Activated CD8-positive, alpha-beta T cell treated with anti-CD3 and anti-CD28 coated beads, Interleukin-2, amount 10 ng/mL, durations not matched to agents 7 days and 5 days (primary cell): ENCODE measurements at regions not wholly inside any gene's neighbourhood (a gene's known extent, or its start where the extent isn't known, plus 50 kb on each side); places are given as distances from the start of the nearest gene placed in this dataset.

ENCODE experiments used
- ATAC-seq: fragments of 150-1000 bp; cut with Tn5 transposase; one replicate; pipeline ENCODE4 v1.10.0; 2021; ENCODE audit warnings: moderate library complexity
- CTCF ChIA-PET: fragments of 350-600 bp; sonication (Branson Sonifier 250); formaldehyde crosslinking; loops from one replicate; lab custom pipeline; 2021; ENCODE audit warnings: antibody characterized with exemption; lab: Charles Lee
- POLR2A ChIA-PET: fragments of 350-600 bp; sonication (Branson Sonifier 250); formaldehyde crosslinking; loops from one replicate; lab custom pipeline; 2021; ENCODE audit warnings: antibody characterized with exemption; lab: Charles Lee
- DNase-seq: peaks from one replicate; pipeline ENCODE4 v3.0.0-alpha.2; 2020
- H3K27ac Mint-ChIP-seq: one replicate; pipeline ENCODE4 v1.8.0; 2021; ENCODE audit warnings: mild to moderate bottlenecking, mixed read lengths
- H3K27me3 Mint-ChIP-seq: one replicate; pipeline ENCODE4 v1.8.0; 2021; ENCODE audit warnings: low read depth, mixed read lengths
- H3K36me3 Mint-ChIP-seq: one replicate; pipeline ENCODE4 v1.8.0; 2021; ENCODE audit warnings: low read depth, mixed read lengths
- H3K4me1 Mint-ChIP-seq: one replicate; pipeline ENCODE4 v1.8.0; 2021; ENCODE audit warnings: low read depth, mixed read lengths
- H3K4me3 Mint-ChIP-seq: one replicate; pipeline ENCODE4 v1.8.0; 2021; ENCODE audit warnings: mild to moderate bottlenecking, mixed read lengths
- H3K9me3 Mint-ChIP-seq: one replicate; pipeline ENCODE4 v1.8.0; 2022; ENCODE audit warnings: mixed read lengths; ENCODE audit not compliant: insufficient read depth

DNA sequence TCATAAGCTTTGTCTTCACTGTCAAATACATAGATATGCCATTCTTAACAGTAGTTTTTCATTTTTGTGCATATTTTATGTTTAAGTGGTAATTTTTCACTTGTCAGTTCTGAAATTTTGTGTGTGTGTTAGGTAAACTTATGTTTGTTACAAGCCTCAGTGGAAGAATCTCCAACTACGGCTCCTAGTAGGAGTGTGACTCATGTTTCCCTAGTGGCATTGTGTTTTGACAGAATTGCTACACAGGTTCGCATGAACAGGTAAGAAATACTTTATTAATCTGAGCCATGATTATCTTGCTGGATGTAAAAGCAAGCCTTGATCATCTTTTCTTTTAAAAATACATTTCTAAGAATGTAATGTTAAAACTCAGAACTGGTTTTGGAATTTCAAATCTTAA is 94.4 kb downstream of the BLTP1 start:
- peaks cover 29% of the 10 kb centered on the region for H3K36me3 Mint-ChIP-seq
- DNase-seq (no peak), ATAC-seq (no peak)
- no peak overlapping the region for H3K4me3 Mint-ChIP-seq
- H3K4me1 Mint-ChIP-seq: no peaks in the 10 kb centered on the region
- no peaks in the 10 kb centered on the region for H3K27me3 Mint-ChIP-seq
- H3K9me3 Mint-ChIP-seq: no peaks in the 10 kb centered on the region
- ChIA-PET POLR2A (no interaction called here), CTCF (no interaction called here)
- H3K27ac Mint-ChIP-seq: no peak overlapping the region

DNA sequence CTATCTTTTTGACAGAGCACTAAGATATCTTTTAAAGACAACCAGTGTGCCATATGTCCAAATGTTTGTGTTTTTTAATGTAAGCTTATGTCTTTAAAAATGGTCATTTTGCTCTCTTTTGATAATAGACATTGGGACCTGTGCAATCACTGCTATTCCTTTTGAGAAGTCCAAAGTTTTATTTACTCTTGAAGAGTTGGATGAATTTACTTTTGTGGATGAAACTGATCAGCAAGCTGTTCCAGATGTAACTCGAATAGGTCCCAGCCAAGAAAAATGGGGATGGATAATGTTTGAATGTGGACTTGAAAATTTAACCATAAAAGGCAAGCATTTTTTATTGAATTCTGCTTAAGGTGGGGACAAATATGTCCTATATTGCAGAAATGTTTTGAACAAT is 97.2 kb downstream of the BLTP1 start:
- Mint-ChIP-seq H3K27ac (no peak overlapping the region), H3K36me3 (peaks cover 39% of the 10 kb centered on the region), H3K4me1 (no peaks in the 10 kb centered on the region), H3K4me3 (no peak overlapping the region), H3K9me3 (no peaks in the 10 kb centered on the region), H3K27me3 (no peaks in the 10 kb centered on the region)
- ChIA-PET CTCF (interaction anchor here (0.7 kb wide), 1 partner anchor 349 kb away, joined by 3 read pairs; no protein-coding TSS in a partner anchor), POLR2A (interaction anchor here (0.6 kb wide), 1 partner anchor 90 kb away, joined by 4 read pairs; no protein-coding TSS in a partner anchor)
- ATAC-seq: no peak
- no peak for DNase-seq

DNA sequence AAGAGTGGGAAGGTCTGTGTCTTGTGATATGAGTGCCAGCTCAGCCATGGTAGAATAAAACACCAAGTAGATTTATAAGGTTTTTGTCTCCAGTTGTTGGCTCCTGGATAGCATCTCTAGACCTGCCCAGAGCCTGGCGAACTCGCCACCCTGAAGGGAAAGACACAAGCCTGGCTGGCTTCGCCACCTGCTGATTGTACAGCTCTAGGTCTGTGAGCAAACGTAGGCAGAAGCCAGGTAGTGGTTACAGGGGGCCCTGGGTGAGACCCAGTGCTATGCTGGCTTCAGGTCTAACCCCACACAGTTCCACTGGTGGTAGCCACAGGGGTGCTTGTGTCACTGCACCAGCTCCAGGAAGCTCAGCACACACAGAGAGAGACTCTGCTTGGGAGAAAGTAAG is 100.5 kb downstream of the BLTP1 start:
- Mint-ChIP-seq H3K36me3 (peaks cover 45% of the 10 kb centered on the region), H3K27me3 (no peaks in the 10 kb centered on the region), H3K4me1 (no peaks in the 10 kb centered on the region), H3K27ac (no peak overlapping the region), H3K9me3 (no peaks in the 10 kb centered on the region), H3K4me3 (no peak overlapping the region)
- POLR2A ChIA-PET: no interaction called here
- DNase-seq: no peak
- ATAC-seq: no peak
- CTCF ChIA-PET: no interaction called here

DNA sequence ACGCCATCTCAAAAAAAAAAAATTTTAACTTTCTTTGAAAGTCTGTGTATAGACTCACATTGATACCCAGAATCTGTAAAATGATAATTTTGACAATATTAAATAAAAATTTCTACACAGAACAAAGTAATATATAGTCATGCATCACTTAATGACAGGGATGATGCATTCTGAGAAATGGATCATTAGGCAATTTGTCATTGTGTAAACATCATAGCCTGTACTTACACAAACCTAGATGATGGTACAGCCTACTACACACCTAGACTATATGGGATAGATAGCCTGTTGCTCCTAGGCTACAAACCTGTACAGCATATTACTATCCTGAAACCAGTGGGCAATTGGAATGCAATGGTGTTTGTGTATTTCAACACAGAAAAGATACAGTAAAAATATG is 107.7 kb downstream of the BLTP1 start:
- CTCF ChIA-PET: no interaction called here
- DNase-seq (no peak), ATAC-seq (no peak)
- Mint-ChIP-seq H3K27ac (no peak overlapping the region), H3K4me3 (no peak overlapping the region), H3K4me1 (no peaks in the 10 kb centered on the region), H3K36me3 (peaks cover 30% of the 10 kb centered on the region), H3K27me3 (no peaks in the 10 kb centered on the region), H3K9me3 (no peaks in the 10 kb centered on the region)
- POLR2A ChIA-PET: no interaction called here

DNA sequence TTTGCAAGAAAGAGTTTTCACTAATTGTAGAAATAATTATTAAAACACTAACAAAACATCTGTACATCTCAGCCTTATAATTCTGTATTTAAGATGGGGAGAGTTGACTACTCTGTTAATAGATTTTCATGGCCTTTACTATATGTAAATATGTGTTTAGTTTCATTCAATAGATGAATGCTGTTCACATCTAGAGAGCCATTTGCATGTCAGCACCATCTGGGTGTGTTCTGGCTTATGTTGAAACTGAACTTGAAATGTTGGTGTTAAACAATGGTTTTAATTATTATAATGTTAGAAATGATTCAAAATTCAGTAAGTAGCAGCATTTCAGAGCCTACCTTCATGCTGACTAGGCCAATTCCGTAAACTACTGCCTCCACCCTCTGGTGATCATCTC is 102.5 kb upstream of the ADAD1 start:
- POLR2A ChIA-PET: no interaction called here
- Mint-ChIP-seq H3K4me1 (no peaks in the 10 kb centered on the region), H3K9me3 (no peaks in the 10 kb centered on the region), H3K27ac (no peak overlapping the region), H3K36me3 (peaks cover 26% of the 10 kb centered on the region), H3K27me3 (no peaks in the 10 kb centered on the region), H3K4me3 (no peak overlapping the region)
- no peak for DNase-seq
- CTCF ChIA-PET: no interaction called here
- ATAC-seq: no peak

DNA sequence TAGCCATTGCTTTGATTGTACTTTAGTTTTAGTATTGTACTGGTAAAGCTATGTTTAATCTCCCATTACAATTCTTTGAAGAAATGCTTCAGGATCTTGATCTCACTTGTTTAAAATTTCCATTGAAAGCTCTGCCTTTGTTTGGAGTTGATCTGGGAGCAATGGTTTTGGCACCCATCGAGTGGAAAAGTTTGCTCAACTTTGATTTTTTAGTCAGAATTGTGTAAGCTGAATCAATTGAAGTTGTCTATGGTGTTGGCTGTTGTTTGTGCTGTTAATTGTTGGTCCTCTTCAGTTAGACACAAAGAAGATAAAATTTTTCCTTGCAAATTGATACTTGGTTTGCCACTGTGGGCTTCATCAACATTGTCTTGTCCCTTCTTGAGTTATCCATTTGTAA is 99.8 kb upstream of the ADAD1 start:
- no peak for ATAC-seq
- Mint-ChIP-seq H3K36me3 (peaks cover 24% of the 10 kb centered on the region), H3K4me1 (no peaks in the 10 kb centered on the region)

DNA sequence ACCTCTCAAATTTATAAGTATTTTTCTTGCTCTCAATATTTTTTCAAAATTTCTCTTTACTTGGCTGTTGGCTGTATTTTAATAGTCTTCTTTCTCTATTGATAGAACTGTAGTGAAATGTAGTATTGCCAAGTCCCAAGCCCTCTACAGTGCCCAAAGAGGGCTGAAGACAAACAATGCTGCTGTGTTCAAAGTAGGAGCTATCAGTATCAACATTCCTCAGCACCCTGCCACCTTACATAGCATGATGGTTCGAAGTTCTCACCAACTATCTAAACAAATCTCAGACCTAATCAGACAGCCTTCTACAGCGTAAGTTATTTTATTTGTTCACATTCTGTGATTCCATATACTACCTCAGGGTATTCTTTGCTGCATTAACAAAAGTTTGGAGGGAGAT is 99.1 kb upstream of the ADAD1 start:
- DNase-seq: no peak
- H3K9me3 Mint-ChIP-seq: no peaks in the 10 kb centered on the region
- CTCF ChIA-PET: no interaction called here

More for the DNA sequence above, 99.8 kb upstream of the ADAD1 start:
- Mint-ChIP-seq H3K9me3 (no peaks in the 10 kb centered on the region), H3K27me3 (no peaks in the 10 kb centered on the region), H3K27ac (no peak overlapping the region), H3K4me3 (no peak overlapping the region)
- POLR2A ChIA-PET: no interaction called here
- CTCF ChIA-PET: no interaction called here
- DNase-seq: no peak

DNA sequence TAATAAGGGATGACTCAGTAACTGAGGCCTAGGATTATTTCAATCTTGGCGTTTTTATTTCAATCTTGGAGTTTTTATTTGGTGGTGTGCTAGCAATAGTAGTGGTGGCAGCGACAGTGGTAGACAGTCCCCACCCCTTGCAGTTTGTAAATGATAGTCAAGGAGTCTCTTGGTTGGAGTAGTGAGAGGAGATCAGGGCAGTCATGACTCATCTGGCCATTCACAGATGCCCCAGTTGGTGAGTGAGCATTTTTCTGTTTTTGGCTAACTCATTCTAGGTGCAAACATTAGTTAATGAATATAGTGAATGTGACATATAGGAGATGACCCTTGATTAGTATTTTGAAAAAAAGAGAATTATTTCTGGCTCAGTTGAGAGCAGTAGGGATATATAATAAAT is 93.5 kb upstream of the ADAD1 start:
- ATAC-seq: no peak

More for the DNA sequence above, 99.1 kb upstream of the ADAD1 start:
- POLR2A ChIA-PET: no interaction called here
- Mint-ChIP-seq H3K36me3 (peaks cover 24% of the 10 kb centered on the region), H3K27me3 (no peaks in the 10 kb centered on the region), H3K4me3 (no peak overlapping the region), H3K4me1 (no peaks in the 10 kb centered on the region), H3K27ac (no peak overlapping the region)
- ATAC-seq: no peak

DNA sequence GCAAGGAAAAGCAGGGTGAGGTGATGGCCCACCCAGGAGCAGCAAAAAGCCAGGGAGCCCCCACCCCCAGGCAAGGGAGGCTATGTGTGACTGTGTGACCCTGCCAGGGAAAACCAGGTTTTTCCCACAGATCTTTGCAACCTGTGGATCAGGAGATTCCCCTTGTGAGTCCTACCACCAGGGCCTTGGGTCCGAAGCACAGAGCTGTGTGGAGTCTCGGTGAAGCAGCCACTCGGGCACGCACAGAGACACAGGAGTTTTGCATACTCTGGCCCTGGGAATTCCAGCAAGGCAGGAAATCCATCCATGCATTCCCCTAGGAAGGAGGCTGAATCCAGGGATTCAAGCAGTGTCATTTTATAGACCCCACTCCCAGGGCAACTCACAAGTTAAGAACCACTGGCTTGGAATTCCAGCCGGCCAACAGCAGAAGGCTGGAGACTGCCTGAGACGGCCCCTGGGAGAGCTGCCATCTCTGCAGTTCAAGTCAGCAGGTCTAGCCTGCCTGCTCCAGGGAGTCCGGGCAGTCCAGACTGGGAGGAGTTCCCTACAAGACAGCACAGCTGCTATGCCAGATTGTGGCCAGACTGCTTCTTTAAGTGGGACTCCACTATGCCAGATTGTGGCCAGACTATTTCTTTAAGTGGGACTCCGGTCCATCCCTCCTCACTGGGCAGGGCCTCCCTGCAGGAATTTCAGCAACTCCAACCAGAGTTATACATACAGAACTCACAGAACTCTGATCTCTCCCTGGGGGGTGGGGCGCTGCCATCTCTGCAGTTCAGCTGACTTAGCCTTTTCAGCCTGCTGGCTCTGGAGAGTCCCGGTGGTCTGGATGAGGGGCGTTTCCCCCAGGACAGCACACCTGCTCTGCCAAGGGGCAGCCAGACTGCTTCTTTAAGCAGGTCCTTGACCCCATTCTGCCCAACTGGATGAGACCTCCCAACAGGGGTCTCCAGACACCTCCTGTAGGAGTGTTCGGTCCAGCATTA is 85.1 kb upstream of the ADAD1 start:
- DNase-seq (no peak), ATAC-seq (no peak)
- Mint-ChIP-seq H3K9me3 (no peaks in the 10 kb centered on the region), H3K4me1 (no peaks in the 10 kb centered on the region), H3K27ac (no peak overlapping the region), H3K4me3 (no peak overlapping the region), H3K36me3 (peaks cover 34% of the 10 kb centered on the region), H3K27me3 (no peaks in the 10 kb centered on the region)
- ChIA-PET POLR2A (no interaction called here), CTCF (interaction anchor here (1.3 kb wide), 1 partner anchor 284 kb away, joined by 5 read pairs; no protein-coding TSS in a partner anchor)

More for the DNA sequence above, 93.5 kb upstream of the ADAD1 start:
- H3K27me3 Mint-ChIP-seq: no peaks in the 10 kb centered on the region
- H3K4me3 Mint-ChIP-seq: no peak overlapping the region
- ChIA-PET POLR2A (no interaction called here), CTCF (interaction anchor here (1.1 kb wide), 1 partner anchor 293 kb away, joined by 3 read pairs; no protein-coding TSS in a partner anchor)
- no peaks in the 10 kb centered on the region for H3K9me3 Mint-ChIP-seq
- no peaks in the 10 kb centered on the region for H3K4me1 Mint-ChIP-seq
- no peak for DNase-seq
- H3K27ac Mint-ChIP-seq: no peak overlapping the region
- peaks cover 27% of the 10 kb centered on the region for H3K36me3 Mint-ChIP-seq

DNA sequence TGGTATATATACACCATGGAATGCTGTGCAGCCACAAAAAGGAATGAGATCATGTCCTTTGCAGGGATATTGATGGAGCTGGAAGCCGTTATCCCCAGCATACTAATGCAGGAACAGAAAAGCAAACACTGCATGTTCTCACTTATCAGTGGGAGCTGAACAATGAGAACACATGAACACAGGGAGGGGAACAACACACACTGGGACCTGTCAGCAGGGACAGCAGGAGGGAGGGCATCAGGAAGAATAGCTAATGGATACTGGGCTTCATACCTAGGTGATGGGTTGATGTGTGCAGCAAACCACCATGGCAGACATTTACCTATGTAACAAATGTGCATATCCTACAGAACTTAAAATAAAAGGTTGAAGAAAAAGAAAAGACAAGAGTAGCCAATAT is 81.1 kb upstream of the ADAD1 start:
- Mint-ChIP-seq H3K4me3 (no peak overlapping the region), H3K27ac (no peak overlapping the region)

DNA sequence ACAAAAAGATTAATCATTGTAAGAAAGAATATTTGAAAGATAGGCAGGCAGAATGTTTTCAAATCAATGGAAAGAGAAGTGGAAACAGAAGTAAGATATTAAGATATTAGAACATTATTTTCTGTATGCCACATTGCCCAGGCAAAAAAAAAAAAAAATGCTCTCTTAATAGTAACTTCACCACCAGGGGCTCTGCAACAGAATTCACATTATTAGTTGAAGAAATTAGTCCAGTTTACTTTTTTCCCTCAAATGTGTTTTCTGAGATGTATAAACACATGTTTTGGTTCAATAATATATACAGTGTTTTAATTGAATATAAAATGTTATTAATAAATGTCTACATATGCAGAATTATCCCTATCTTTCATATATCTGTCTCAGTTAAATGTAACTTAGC is 78.0 kb upstream of the ADAD1 start:
- Mint-ChIP-seq H3K36me3 (peaks cover 10% of the 10 kb centered on the region), H3K4me1 (no peaks in the 10 kb centered on the region), H3K27me3 (no peaks in the 10 kb centered on the region), H3K27ac (no peak overlapping the region), H3K4me3 (no peak overlapping the region), H3K9me3 (no peaks in the 10 kb centered on the region)
- no peak for ATAC-seq
- POLR2A ChIA-PET: no interaction called here
- CTCF ChIA-PET: no interaction called here
- DNase-seq: no peak

More for the DNA sequence above, 81.1 kb upstream of the ADAD1 start:
- Mint-ChIP-seq H3K9me3 (no peaks in the 10 kb centered on the region), H3K27me3 (no peaks in the 10 kb centered on the region), H3K4me1 (no peaks in the 10 kb centered on the region), H3K36me3 (peaks cover 20% of the 10 kb centered on the region)
- POLR2A ChIA-PET: no interaction called here
- ATAC-seq (no peak), DNase-seq (no peak)
- CTCF ChIA-PET: no interaction called here

DNA sequence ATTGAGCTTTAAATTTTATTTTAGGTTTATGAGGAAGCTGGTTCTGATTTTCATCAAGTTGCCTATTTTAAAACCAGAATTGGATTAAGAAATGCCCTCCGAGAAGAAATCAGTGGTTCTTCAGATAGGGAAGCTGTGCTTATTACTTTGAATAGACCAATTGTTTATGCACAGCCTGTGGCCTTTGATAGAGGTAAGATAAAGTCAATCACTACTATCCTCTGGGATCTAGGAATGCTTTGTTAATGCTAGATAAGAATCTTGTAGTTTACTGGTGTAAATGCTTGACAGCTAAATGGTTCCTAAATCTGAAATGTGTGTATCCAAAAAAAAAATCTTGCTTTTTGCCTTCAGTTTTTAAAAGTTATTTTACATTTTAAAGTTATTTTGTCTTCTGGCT is 73.0 kb upstream of the ADAD1 start:
- DNase-seq (no peak), ATAC-seq (no peak)
- no peaks in the 10 kb centered on the region for H3K27me3 Mint-ChIP-seq
- no peak overlapping the region for H3K4me3 Mint-ChIP-seq
- no peaks in the 10 kb centered on the region for H3K9me3 Mint-ChIP-seq
- H3K36me3 Mint-ChIP-seq: peaks cover 30% of the 10 kb centered on the region
- CTCF ChIA-PET: interaction anchor here (1.2 kb wide), 1 partner anchor 272 kb away, joined by 4 read pairs; no protein-coding TSS in a partner anchor
- H3K27ac Mint-ChIP-seq: no peak overlapping the region
- no peaks in the 10 kb centered on the region for H3K4me1 Mint-ChIP-seq
- POLR2A ChIA-PET: no interaction called here
